ENCODE measurements at regions not wholly inside any gene's neighbourhood (a gene's known extent, or its start where the extent isn't known, plus 50 kb on each side); places are given as distances from the start of the nearest gene placed in this dataset.

GRCh38 chr4:84263415-84263814 lies 235.7 kb downstream of the NKX6-1 start:
- TF ChIP-seq POLR2A (IDR thresholded peaks at IDR 0.05) (no peak), CTCF (IDR thresholded peaks at IDR 0.05) (no peak)

All from testis (tissue), 2 donors.